ENCODE measurements at regions not wholly inside any gene's neighbourhood (a gene's known extent, or its start where the extent isn't known, plus 50 kb on each side); places are given as distances from the start of the nearest gene placed in this dataset.

GRCh38 chr1:22231068-22231593, 88.2 kb upstream of the WNT4 start:
- H3K27me3 ChIP-seq (ENCODE audit: control insufficient read depth in 2 of 2, insufficient read depth in 2 of 2, low read length in 2 of 2), result peaks cover 0 to 6% of the 10 kb centered on the region in 2 donors
- H3K4me1 ChIP-seq (ENCODE audit: control insufficient read depth in 2 of 2, insufficient read depth in 2 of 2, low read length in 2 of 2), result no peaks in the 10 kb centered on the region
- H3K27ac ChIP-seq (ENCODE audit: low read depth in 2 of 2, low read length in 2 of 2), result no peak overlapping the region
- H3K36me3 ChIP-seq (ENCODE audit: control insufficient read depth in 2 of 2, insufficient read depth in 2 of 2, low read length in 2 of 2), result no peaks in the 10 kb centered on the region
- H3K9ac ChIP-seq (ENCODE audit: low read depth in 1 of 2, low read length in 2 of 2), result no peak overlapping the region
- no peaks in the 10 kb centered on the region for H3K9me3 ChIP-seq (ENCODE audit: control insufficient read depth in 2 of 2, low read length in 2 of 2)
- no peak overlapping the region for H3K4me3 ChIP-seq (ENCODE audit: low read length in 2 of 2)

GRCh38 chr1:22231995-22232690, 89.2 kb upstream of the WNT4 start:
- Histone ChIP-seq H3K27me3 (ENCODE audit: control insufficient read depth in 2 of 2, insufficient read depth in 2 of 2, low read length in 2 of 2) (peaks cover 0 to 6% of the 10 kb centered on the region in 2 donors), H3K4me1 (ENCODE audit: control insufficient read depth in 2 of 2, insufficient read depth in 2 of 2, low read length in 2 of 2) (no peaks in the 10 kb centered on the region)

GRCh38 chr1:22233222-22233621, 90.3 kb upstream of the WNT4 start:
- no peak overlapping the region for H3K4me3 ChIP-seq (ENCODE audit: low read length in 2 of 2)
- H3K9me3 ChIP-seq (ENCODE audit: control insufficient read depth in 2 of 2, low read length in 2 of 2), result no peaks in the 10 kb centered on the region
- no peaks in the 10 kb centered on the region for H3K4me1 ChIP-seq (ENCODE audit: control insufficient read depth in 2 of 2, insufficient read depth in 2 of 2, low read length in 2 of 2)
- H3K27ac ChIP-seq (ENCODE audit: low read depth in 2 of 2, low read length in 2 of 2), result no peak overlapping the region
- no peak overlapping the region for H3K9ac ChIP-seq (ENCODE audit: low read depth in 1 of 2, low read length in 2 of 2)
- H3K27me3 ChIP-seq (ENCODE audit: control insufficient read depth in 2 of 2, insufficient read depth in 2 of 2, low read length in 2 of 2), result peaks cover 0 to 6% of the 10 kb centered on the region in 2 donors
- H3K36me3 ChIP-seq (ENCODE audit: control insufficient read depth in 2 of 2, insufficient read depth in 2 of 2, low read length in 2 of 2), result no peaks in the 10 kb centered on the region

More at GRCh38 chr1:22231995-22232690, 89.2 kb upstream of the WNT4 start:
- Histone ChIP-seq H3K27ac (ENCODE audit: low read depth in 2 of 2, low read length in 2 of 2) (no peak overlapping the region), H3K9me3 (ENCODE audit: control insufficient read depth in 2 of 2, low read length in 2 of 2) (no peaks in the 10 kb centered on the region), H3K9ac (ENCODE audit: low read depth in 1 of 2, low read length in 2 of 2) (no peak overlapping the region), H3K36me3 (ENCODE audit: control insufficient read depth in 2 of 2, insufficient read depth in 2 of 2, low read length in 2 of 2) (no peaks in the 10 kb centered on the region), H3K4me3 (ENCODE audit: low read length in 2 of 2) (no peak overlapping the region)

- Histone ChIP-seq H3K4me1 (ENCODE audit: control insufficient read depth in 2 of 2, insufficient read depth in 2 of 2, low read length in 2 of 2) (peaks cover 0 to 7% of the 10 kb centered on the region in 2 donors), H3K9ac (ENCODE audit: low read depth in 1 of 2, low read length in 2 of 2) (no peak overlapping the region), H3K36me3 (ENCODE audit: control insufficient read depth in 2 of 2, insufficient read depth in 2 of 2, low read length in 2 of 2) (no peaks in the 10 kb centered on the region), H3K9me3 (ENCODE audit: control insufficient read depth in 2 of 2, low read length in 2 of 2) (no peaks in the 10 kb centered on the region), H3K4me3 (ENCODE audit: low read length in 2 of 2) (no peak overlapping the region), H3K27me3 (ENCODE audit: control insufficient read depth in 2 of 2, insufficient read depth in 2 of 2, low read length in 2 of 2) (peaks cover 0 to 6% of the 10 kb centered on the region in 2 donors), H3K27ac (ENCODE audit: low read depth in 2 of 2, low read length in 2 of 2) (no peak overlapping the region)
Observed at GRCh38 chr1:22234476-22235030, 91.7 kb upstream of the WNT4 start.

GRCh38 chr1:22236166-22236565, 93.3 kb upstream of the WNT4 start:
- Histone ChIP-seq H3K4me3 (ENCODE audit: low read length in 2 of 2) (no peak overlapping the region), H3K27ac (ENCODE audit: low read depth in 2 of 2, low read length in 2 of 2) (no peak overlapping the region), H3K36me3 (ENCODE audit: control insufficient read depth in 2 of 2, insufficient read depth in 2 of 2, low read length in 2 of 2) (no peaks in the 10 kb centered on the region), H3K4me1 (ENCODE audit: control insufficient read depth in 2 of 2, insufficient read depth in 2 of 2, low read length in 2 of 2) (peaks cover 0 to 7% of the 10 kb centered on the region in 2 donors), H3K9ac (ENCODE audit: low read depth in 1 of 2, low read length in 2 of 2) (no peak overlapping the region), H3K27me3 (ENCODE audit: control insufficient read depth in 2 of 2, insufficient read depth in 2 of 2, low read length in 2 of 2) (peaks cover 0 to 6% of the 10 kb centered on the region in 2 donors), H3K9me3 (ENCODE audit: control insufficient read depth in 2 of 2, low read length in 2 of 2) (no peaks in the 10 kb centered on the region)

GRCh38 chr1:22236900-22237299, 94.0 kb upstream of the WNT4 start:
- no peak overlapping the region for H3K4me3 ChIP-seq (ENCODE audit: low read length in 2 of 2)
- H3K27ac ChIP-seq (ENCODE audit: low read depth in 2 of 2, low read length in 2 of 2), result no peak overlapping the region
- no peak overlapping the region for H3K9ac ChIP-seq (ENCODE audit: low read depth in 1 of 2, low read length in 2 of 2)
- peaks cover 0 to 7% of the 10 kb centered on the region in 2 donors for H3K4me1 ChIP-seq (ENCODE audit: control insufficient read depth in 2 of 2, insufficient read depth in 2 of 2, low read length in 2 of 2)
- no peaks in the 10 kb centered on the region for H3K36me3 ChIP-seq (ENCODE audit: control insufficient read depth in 2 of 2, insufficient read depth in 2 of 2, low read length in 2 of 2)
- H3K9me3 ChIP-seq (ENCODE audit: control insufficient read depth in 2 of 2, low read length in 2 of 2), result no peaks in the 10 kb centered on the region
- H3K27me3 ChIP-seq (ENCODE audit: control insufficient read depth in 2 of 2, insufficient read depth in 2 of 2, low read length in 2 of 2), result peaks cover 0 to 4% of the 10 kb centered on the region in 2 donors

- no peak overlapping the region for H3K4me3 ChIP-seq (ENCODE audit: low read length in 2 of 2)
- no peaks in the 10 kb centered on the region for H3K9me3 ChIP-seq (ENCODE audit: control insufficient read depth in 2 of 2, low read length in 2 of 2)
- H3K4me1 ChIP-seq (ENCODE audit: control insufficient read depth in 2 of 2, insufficient read depth in 2 of 2, low read length in 2 of 2), result peaks cover 0 to 7% of the 10 kb centered on the region in 2 donors
- H3K9ac ChIP-seq (ENCODE audit: low read depth in 1 of 2, low read length in 2 of 2), result no peak overlapping the region
- H3K27ac ChIP-seq (ENCODE audit: low read depth in 2 of 2, low read length in 2 of 2), result no peak overlapping the region
- H3K27me3 ChIP-seq (ENCODE audit: control insufficient read depth in 2 of 2, insufficient read depth in 2 of 2, low read length in 2 of 2), result no peaks in the 10 kb centered on the region
- H3K36me3 ChIP-seq (ENCODE audit: control insufficient read depth in 2 of 2, insufficient read depth in 2 of 2, low read length in 2 of 2), result no peaks in the 10 kb centered on the region
Observed at GRCh38 chr1:22237433-22238093, 94.7 kb upstream of the WNT4 start.

- Histone ChIP-seq H3K27me3 (ENCODE audit: control insufficient read depth in 2 of 2, insufficient read depth in 2 of 2, low read length in 2 of 2) (no peaks in the 10 kb centered on the region), H3K4me1 (ENCODE audit: control insufficient read depth in 2 of 2, insufficient read depth in 2 of 2, low read length in 2 of 2) (peaks cover 0 to 7% of the 10 kb centered on the region in 2 donors), H3K27ac (ENCODE audit: low read depth in 2 of 2, low read length in 2 of 2) (no peak overlapping the region), H3K9ac (ENCODE audit: low read depth in 1 of 2, low read length in 2 of 2) (no peak overlapping the region), H3K36me3 (ENCODE audit: control insufficient read depth in 2 of 2, insufficient read depth in 2 of 2, low read length in 2 of 2) (no peaks in the 10 kb centered on the region), H3K4me3 (ENCODE audit: low read length in 2 of 2) (no peak overlapping the region), H3K9me3 (ENCODE audit: control insufficient read depth in 2 of 2, low read length in 2 of 2) (no peaks in the 10 kb centered on the region)
Observed at GRCh38 chr1:22238356-22239224, 95.7 kb upstream of the WNT4 start.

GRCh38 chr1:22239378-22239777, 96.5 kb upstream of the WNT4 start:
- Histone ChIP-seq H3K4me1 (ENCODE audit: control insufficient read depth in 2 of 2, insufficient read depth in 2 of 2, low read length in 2 of 2) (peaks cover 0 to 7% of the 10 kb centered on the region in 2 donors), H3K9ac (ENCODE audit: low read depth in 1 of 2, low read length in 2 of 2) (no peak overlapping the region), H3K9me3 (ENCODE audit: control insufficient read depth in 2 of 2, low read length in 2 of 2) (no peaks in the 10 kb centered on the region), H3K4me3 (ENCODE audit: low read length in 2 of 2) (no peak overlapping the region), H3K36me3 (ENCODE audit: control insufficient read depth in 2 of 2, insufficient read depth in 2 of 2, low read length in 2 of 2) (no peaks in the 10 kb centered on the region), H3K27me3 (ENCODE audit: control insufficient read depth in 2 of 2, insufficient read depth in 2 of 2, low read length in 2 of 2) (no peaks in the 10 kb centered on the region), H3K27ac (ENCODE audit: low read depth in 2 of 2, low read length in 2 of 2) (no peak overlapping the region)
